K562 (cell line): ENCODE measurements at regions not wholly inside any gene's neighbourhood (a gene's known extent, or its start where the extent isn't known, plus 50 kb on each side); places are given as distances from the start of the nearest gene placed in this dataset.
"Not testable (repeated sequence)": the region's sequence is repeated elsewhere in the genome, so short reads cannot be mapped to it uniquely, and the experiment has no call there.

Experiments used
- ATAC-seq: fragments of 200-7000 bp; cut with Tn5 transposase; 3 replicates; pipeline ENCODE4 v1.9.1; 2020; ENCODE audit warnings: moderate library complexity
- BruUV-seq: library from RNA; stranded (reverse); fragments of 400-500 nt; replicated peaks from 2 replicates; lab custom pipeline; 2021; lab: Mats Ljungman, UMichigan
- CTCF ChIA-PET: fragments of 300-600 bp; formaldehyde crosslinking; extraction: SDS; loops from one replicate; lab custom pipeline; 2021; ENCODE audit warnings: low intra/inter-chr PET ratio; lab: Yijun Ruan, JAX
- POLR2A ChIA-PET: fragments of 300-600, 350-650 bp; sonication (Branson Sonifier 250); formaldehyde crosslinking; extraction: SDS; loops from one replicate; lab custom pipeline; 2021; ENCODE audit warnings: antibody characterized with exemption, inconsistent platforms; lab: Yijun Ruan, JAX
- DNase-seq, 4 experiments: peaks; one replicate each; pipeline versions ENCODE4 v3.0.0 to v3.0.0-alpha.2; 2011 to 2018; ENCODE audit warnings: low spot score in 3 of 4, mixed read lengths in 3 of 4; ENCODE audit errors: extremely low read depth in 1 of 4
- FAIRE-seq: peaks from 2 replicates; lab custom pipeline; 2011; peaks lifted over from hg19 to GRCh38; lab: Jason Lieb, UNC
- H2AFZ ChIP-seq: 2 replicates; pipeline ENCODE4 v1.6.0; 2011; ENCODE audit warnings: low read depth, low read length, control low read depth, inconsistent platforms
- H3K27ac ChIP-seq: fragments of 200-600 bp; 3 replicates; pipeline ENCODE4 v1.8.0; 2011; ENCODE audit warnings: low read depth, mild to moderate bottlenecking, control low read depth, inconsistent platforms, low read length, moderate library complexity, mixed read lengths; ENCODE audit errors: extremely low read depth
- H3K27me3 ChIP-seq, 2 experiments: fragments of 300-600 bp in 1 of 2; 2 replicates in 1 of 2; 3 replicates in 1 of 2; pipeline versions ENCODE4 v1.6.0 to v1.8.0; 2011; ENCODE audit warnings: inconsistent platforms in 2 of 2, low read length in 2 of 2, mild to moderate bottlenecking in 1 of 2, mixed read lengths in 1 of 2, moderate library complexity in 1 of 2; ENCODE audit not compliant: control insufficient read depth in 2 of 2, insufficient read depth in 2 of 2
- H3K36me3 ChIP-seq: fragments of 300-600 bp; 3 replicates; pipeline ENCODE4 v1.8.0; 2011; ENCODE audit warnings: mild to moderate bottlenecking, low read length, inconsistent platforms; ENCODE audit not compliant: control insufficient read depth, insufficient read depth
- H3K4me1 ChIP-seq, 2 experiments: fragments of 200-600 bp in 1 of 2; replicated peaks in 1 of 2; 2 replicates in 1 of 2; 3 replicates in 1 of 2; pipeline versions ENCODE4 v1.5.1 to v1.8.0; 2011; ENCODE audit warnings: inconsistent platforms in 2 of 2, low read length in 2 of 2, mild to moderate bottlenecking in 1 of 2, mixed read lengths in 1 of 2, moderate library complexity in 1 of 2; ENCODE audit not compliant: control insufficient read depth in 2 of 2, insufficient read depth in 2 of 2
- H3K4me2 ChIP-seq: 2 replicates; pipeline ENCODE4 v1.6.1; 2011; ENCODE audit warnings: low read length, control low read depth, inconsistent platforms, mixed read lengths; ENCODE audit not compliant: insufficient read depth
- H3K4me3 ChIP-seq: fragments of 200-600 bp; sonication (generic), shearing (Covaris generic); 2 replicates; pipeline ENCODE4 v1.5.1; 2016; ENCODE audit warnings: control low read depth, inconsistent platforms
- H3K79me2 ChIP-seq: fragments of 200-600 bp; 3 replicates; pipeline ENCODE4 v1.8.0; 2011; ENCODE audit warnings: low read length, inconsistent platforms; ENCODE audit not compliant: control insufficient read depth, insufficient read depth
- H3K9ac ChIP-seq, 2 experiments: 2 replicates each; pipeline versions ENCODE4 v1.6.0 to v1.6.1; 2011; ENCODE audit warnings: low read depth in 2 of 2, low read length in 2 of 2, control low read depth in 1 of 2, inconsistent platforms in 1 of 2, mild to moderate bottlenecking in 1 of 2, mixed read lengths in 1 of 2; ENCODE audit not compliant: insufficient read depth in 1 of 2
- H3K9me1 ChIP-seq: one replicate; pipeline ENCODE4 v1.6.0; 2011; ENCODE audit warnings: inconsistent platforms, mild to moderate bottlenecking, low read length, moderate library complexity; ENCODE audit not compliant: control insufficient read depth, insufficient read depth
- H3K9me3 ChIP-seq: replicated peaks from 2 replicates; pipeline ENCODE4 v1.5.1; 2011; ENCODE audit warnings: low read depth, low read length, inconsistent platforms; ENCODE audit not compliant: control insufficient read depth, insufficient read depth
- H4K20me1 ChIP-seq: replicated peaks from 2 replicates; pipeline ENCODE4 v1.6.1; 2011; ENCODE audit warnings: low read length, inconsistent platforms, mixed read lengths; ENCODE audit not compliant: control insufficient read depth, insufficient read depth
- WGBS: fragments of 100-300 bp; shearing (Covaris generic); methylation state at CpG from one replicate; pipeline ENCODE4 v1.1.6; 2016; ENCODE audit warnings: low coverage, mixed read lengths; ENCODE audit not compliant: insufficient coverage; ENCODE audit errors: missing lambda C conversion rate; 5-methylcytosine and 5-hydroxymethylcytosine counted together
- in situ Hi-C: fragments of 300-500 bp; cut with MboI; formaldehyde crosslinking; loops from 4 replicates; pipeline ENCODE4 v1.15.0; 2018; ENCODE audit warnings: inconsistent platforms, mixed read lengths
- intact Hi-C: fragments of 100-400 bp; cut with micrococcal nuclease; formaldehyde crosslinking; loops from 2 replicates; pipeline ENCODE4 v1.14.2; 2022

DNA sequence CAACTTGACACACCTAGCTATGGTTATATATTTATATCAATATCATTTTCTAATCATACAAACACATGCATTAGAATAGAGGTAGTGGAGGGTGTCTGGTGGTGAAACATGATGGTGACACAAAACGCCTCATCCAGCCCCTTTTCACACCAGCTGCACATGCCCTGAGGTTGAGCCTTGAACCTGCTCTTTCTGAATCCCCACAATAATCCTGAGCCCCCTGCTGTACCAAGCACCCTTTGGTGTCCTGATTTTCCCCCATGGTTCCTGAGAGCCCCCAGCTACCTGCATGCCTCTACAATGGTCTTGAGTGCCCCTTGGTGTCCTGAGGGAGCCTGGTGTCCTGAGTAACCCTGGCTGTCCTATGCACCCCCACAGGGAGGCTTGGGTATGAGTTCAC is 840.6 kb downstream of the TMEM121 start:
- H3K27ac ChIP-seq, H3K27me3 ChIP-seq, H3K9me1 ChIP-seq, H3K36me3 ChIP-seq, H4K20me1 ChIP-seq, H3K79me2 ChIP-seq, in situ Hi-C loops, H2AFZ ChIP-seq, H3K4me1 ChIP-seq, BruUV-seq, DNase-seq, H3K9ac ChIP-seq, ATAC-seq, POLR2A ChIA-PET, H3K4me3 ChIP-seq, FAIRE-seq, CTCF ChIA-PET, H3K4me2 ChIP-seq, intact Hi-C loops, H3K9me3 ChIP-seq: not testable (repeated sequence)
- WGBS: 0% methylated on average over 1 of the region's 1 CpG

DNA sequence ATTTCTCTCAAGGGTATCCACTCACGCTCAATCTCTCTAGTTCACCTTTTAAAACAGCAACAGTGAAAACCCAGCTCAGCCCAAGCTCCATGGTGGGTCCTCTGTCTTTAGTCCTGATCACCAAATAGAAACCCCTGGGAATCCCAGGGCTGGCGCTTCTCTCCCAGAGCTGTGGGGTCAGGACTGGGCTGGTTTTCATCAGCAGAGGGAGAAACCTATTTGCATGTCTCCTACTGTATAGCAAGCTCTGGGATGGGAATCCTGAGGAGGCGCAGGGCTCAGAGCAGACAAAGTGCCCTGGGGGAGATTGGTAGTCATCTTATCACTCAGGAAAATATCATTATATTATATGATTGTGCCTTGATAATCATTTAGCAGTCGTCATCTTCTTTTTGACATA is 843.1 kb downstream of the TMEM121 start:
- POLR2A ChIA-PET, H3K4me3 ChIP-seq, in situ Hi-C loops, H3K9me1 ChIP-seq, H3K27ac ChIP-seq, H3K9ac ChIP-seq, H3K79me2 ChIP-seq, H3K27me3 ChIP-seq, H2AFZ ChIP-seq, H3K4me2 ChIP-seq, H3K36me3 ChIP-seq, H4K20me1 ChIP-seq, ATAC-seq, BruUV-seq, H3K9me3 ChIP-seq, CTCF ChIA-PET, DNase-seq, intact Hi-C loops, H3K4me1 ChIP-seq, FAIRE-seq: not testable (repeated sequence)
- 14% methylated on average over 2 of the region's 4 CpGs for WGBS
